HCT116 (cell line): ENCODE measurements at regions not wholly inside any gene's neighbourhood (a gene's known extent, or its start where the extent isn't known, plus 50 kb on each side); places are given as distances from the start of the nearest gene placed in this dataset.

Experiments
- ATAC-seq: fragments of 200-7000 bp; cut with Tn5 transposase; 2 replicates; pipeline ENCODE4 v1.9.1; 2020; ENCODE audit warnings: mild to moderate bottlenecking, moderate library complexity
- BruUV-seq: library from RNA; stranded (reverse); fragments of 400-500 nt; replicated peaks from 2 replicates; lab custom pipeline; 2021; lab: Mats Ljungman, UMichigan
- CTCF ChIA-PET: fragments of 300-600 bp; sonication (Branson Sonifier 250); formaldehyde crosslinking; loops from one replicate; lab custom pipeline; 2021; ENCODE audit warnings: antibody characterized with exemption; lab: Charles Lee
- POLR2A ChIA-PET: fragments of 300-600, 350-600 bp; sonication (Branson Sonifier 250); formaldehyde crosslinking; loops from one replicate; lab custom pipeline; 2021; ENCODE audit warnings: antibody characterized with exemption; lab: Charles Lee
- RAD21 ChIA-PET, 2 experiments: fragments of 300-600 bp; sonication (Branson Sonifier 250); formaldehyde crosslinking; loops; one replicate each; lab custom pipeline; 2023; ENCODE audit warnings: low total read pairs in 2 of 2; ENCODE audit not compliant: uncharacterized antibody in 2 of 2, unreplicated experiment in 2 of 2, low non-redundant PET in 1 of 2; lab: Charles Lee
- DNase-seq: peaks from one replicate; pipeline ENCODE4 v3.0.0-alpha.2; 2010; ENCODE audit warnings: low read depth, low spot score
- H2AFZ ChIP-seq: fragments of 200-600 bp; shearing (Covaris generic), sonication (generic); 2 replicates; pipeline ENCODE4 v1.6.1; 2017; ENCODE audit warnings: low read depth, mixed run types, mixed read lengths, antibody characterized with exemption, low read length; ENCODE audit not compliant: poor library complexity, severe bottlenecking
- H3K27ac ChIP-seq: 2 replicates; pipeline ENCODE4 v1.5.1; 2012; ENCODE audit warnings: low read depth, low read length
- H3K27me3 ChIP-seq: fragments of 200-600 bp; sonication (generic); 2 replicates; pipeline ENCODE4 v1.6.1; 2016; ENCODE audit warnings: mixed run types, low read length, mixed read lengths; ENCODE audit not compliant: insufficient read depth
- H3K36me3 ChIP-seq, 2 experiments: fragments of 200-500 bp in 1 of 2; fragments of 200-600 bp in 1 of 2; sonication (Bioruptor generic) in 1 of 2; sonication (generic) in 1 of 2; 2 replicates each; pipeline versions ENCODE4 v1.5.1 to v1.6.1; 2014 to 2016; ENCODE audit warnings: low read length in 2 of 2, inconsistent platforms in 1 of 2, mixed read lengths in 1 of 2, mixed run types in 1 of 2; ENCODE audit not compliant: insufficient read depth in 2 of 2, control insufficient read depth in 1 of 2
- H3K4me1 ChIP-seq, 2 experiments: fragments of 200-600 bp in 1 of 2; sonication (generic) in 1 of 2; 2 replicates each; pipeline versions ENCODE4 v1.5.1 to v1.6.1; 2012 to 2017; ENCODE audit warnings: low read length in 2 of 2, inconsistent platforms in 1 of 2, mild to moderate bottlenecking in 1 of 2, mixed read lengths in 1 of 2, mixed run types in 1 of 2, moderate library complexity in 1 of 2; ENCODE audit not compliant: insufficient read depth in 2 of 2, control insufficient read depth in 1 of 2
- H3K4me2 ChIP-seq: fragments of 200-600 bp; sonication (generic); 2 replicates; pipeline ENCODE4 v1.6.1; 2017; ENCODE audit warnings: mixed run types, low read length, mixed read lengths
- H3K4me3 ChIP-seq, 2 experiments: fragments of 200-600 bp in 1 of 2; sonication (generic) in 1 of 2; replicated peaks in 1 of 2; 2 replicates each; pipeline ENCODE4 v1.5.1; 2011 to 2016; ENCODE audit warnings: low read length in 2 of 2, control low read depth in 1 of 2, low read depth in 1 of 2, mild to moderate bottlenecking in 1 of 2, mixed read lengths in 1 of 2, mixed run types in 1 of 2
- H3K79me2 ChIP-seq: fragments of 200-600 bp; sonication (generic); 2 replicates; pipeline ENCODE4 v1.6.1; 2017; ENCODE audit warnings: mild to moderate bottlenecking, mixed run types, low read length, moderate library complexity, mixed read lengths; ENCODE audit not compliant: insufficient read depth
- H3K9ac ChIP-seq: fragments of 200-600 bp; sonication (generic); 2 replicates; pipeline ENCODE4 v1.6.1; 2016; ENCODE audit warnings: low read length, mixed read lengths
- H3K9me2 ChIP-seq: fragments of 200-600 bp; sonication (generic), shearing (Covaris generic); 2 replicates; pipeline ENCODE4 v1.6.1; 2017; ENCODE audit warnings: mixed run types, mild to moderate bottlenecking, moderate library complexity; ENCODE audit not compliant: insufficient read depth
- H3K9me3 ChIP-seq, 2 experiments: fragments of 200-500 bp in 1 of 2; fragments of 200-600 bp in 1 of 2; sonication (Bioruptor generic) in 1 of 2; sonication (generic) in 1 of 2; 2 replicates each; pipeline ENCODE4 v1.6.1; 2014 to 2017; ENCODE audit warnings: low read length in 2 of 2, mixed read lengths in 2 of 2, inconsistent platforms in 1 of 2, low read depth in 1 of 2, mild to moderate bottlenecking in 1 of 2, mixed run types in 1 of 2, moderate library complexity in 1 of 2; ENCODE audit not compliant: control insufficient read depth in 1 of 2, insufficient read depth in 1 of 2
- H4K20me1 ChIP-seq: fragments of 200-600 bp; sonication (generic), shearing (Covaris generic); 2 replicates; pipeline ENCODE4 v1.6.1; 2017; ENCODE audit warnings: mixed run types, mild to moderate bottlenecking, moderate library complexity; ENCODE audit not compliant: insufficient read depth
- ATF3 ChIP-seq: IDR thresholded peaks from 2 replicates; pipeline ENCODE4 v1.6.1; 2012
- CBX3 ChIP-seq: IDR thresholded peaks from 2 replicates; pipeline ENCODE4 v1.6.1; 2012; ENCODE audit warnings: low read depth
- CEBPB ChIP-seq: IDR thresholded peaks from 2 replicates; pipeline ENCODE4 v1.6.1; 2012; ENCODE audit warnings: low read depth
- CTCF ChIP-seq, 3 experiments: fragments of 200-600 bp in 1 of 3; sonication (generic) in 1 of 3; IDR thresholded peaks in 2 of 3; conservative IDR thresholded peaks in 1 of 3; 2 replicates each; pipeline ENCODE4 v1.5.1; 2012 to 2017; ENCODE audit warnings: low read depth in 2 of 3, low read length in 2 of 3, antibody characterized with exemption in 1 of 3, borderline replicate concordance in 1 of 3, control low read depth in 1 of 3, mild to moderate bottlenecking in 1 of 3, mixed read lengths in 1 of 3, mixed run types in 1 of 3, moderate library complexity in 1 of 3; ENCODE audit not compliant: insufficient read depth in 1 of 3
- EGR1 ChIP-seq: IDR thresholded peaks from 2 replicates; pipeline ENCODE4 v1.6.1; 2012; ENCODE audit warnings: low read depth
- ELF1 ChIP-seq: IDR thresholded peaks from 2 replicates; pipeline ENCODE4 v1.6.1; 2012; ENCODE audit warnings: low read depth, borderline replicate concordance
- EZH2 ChIP-seq: fragments of 200-600 bp; sonication (generic); IDR thresholded peaks from 2 replicates; pipeline ENCODE4 v1.6.1; 2017; ENCODE audit warnings: antibody characterized with exemption, mixed run types
- JUND ChIP-seq: IDR thresholded peaks from 2 replicates; pipeline ENCODE4 v1.6.1; 2012
- MAX ChIP-seq: IDR thresholded peaks from 2 replicates; pipeline ENCODE4 v1.6.1; 2012
- POLR2A ChIP-seq: IDR thresholded peaks from 2 replicates; pipeline ENCODE4 v1.7.0; 2011; ENCODE audit warnings: borderline replicate concordance; ENCODE audit not compliant: insufficient read depth, insufficient read length; ENCODE audit errors: extremely low read depth
- POLR2AphosphoS5 ChIP-seq: IDR thresholded peaks from 2 replicates; pipeline ENCODE4 v1.6.1; 2011; ENCODE audit warnings: mild to moderate bottlenecking, low read depth, low read length, moderate library complexity
- SIN3A ChIP-seq: IDR thresholded peaks from 2 replicates; pipeline ENCODE4 v1.6.1; 2012; ENCODE audit warnings: low read depth
- YY1 ChIP-seq: IDR thresholded peaks from 2 replicates; pipeline ENCODE4 v1.6.1; 2011; ENCODE audit warnings: low read length, low read depth, moderate library complexity, mild to moderate bottlenecking; ENCODE audit not compliant: insufficient replicate concordance; ENCODE audit errors: extremely low read depth
- ZBTB33 ChIP-seq: IDR thresholded peaks from 2 replicates; pipeline ENCODE4 v1.6.1; 2011; ENCODE audit warnings: mild to moderate bottlenecking, low read length, moderate library complexity; ENCODE audit not compliant: insufficient replicate concordance; ENCODE audit errors: extremely low read depth
- ZFX ChIP-seq: fragments of 450-650 bp; IDR thresholded peaks from 2 replicates; pipeline ENCODE4 v1.6.1; 2017
- intact Hi-C: fragments of 100-400 bp; cut with micrococcal nuclease; formaldehyde crosslinking; loops from 2 replicates; pipeline ENCODE4 v1.10.0; 2022

- Histone ChIP-seq H3K9ac (no peak overlapping the region), H4K20me1 (no peaks in the 10 kb centered on the region), H3K27ac (no peak overlapping the region), H3K4me1 (no peaks in the 10 kb centered on the region), H2AFZ (no peak overlapping the region), H3K79me2 (no peaks in the 10 kb centered on the region), H3K4me3 (no peak overlapping the region), H3K4me2 (no peak overlapping the region), H3K9me3 (no peaks in the 10 kb centered on the region), H3K27me3 (no peaks in the 10 kb centered on the region), H3K36me3 (no peaks in the 10 kb centered on the region), H3K9me2 (no peaks in the 10 kb centered on the region)
- intact Hi-C loops = loop anchor here (10.0 kb wide), 1 partner anchor 487 kb away; no protein-coding TSS in a partner anchor
- ChIA-PET RAD21 (no interaction called here), CTCF (no interaction called here), POLR2A (no interaction called here)
- TF ChIP-seq ZFX (no peak), SIN3A (no peak), ELF1 (no peak), CEBPB (no peak), ATF3 (no peak), EZH2 (no peak)
- BruUV-seq = no TSS peak
- no peak for ATAC-seq
- no peak for DNase-seq
Measured at GRCh38 chr11:92738276-92738675, 231.2 kb upstream of the MTNR1B start.

- H3K9me3 ChIP-seq = no peaks in the 10 kb centered on the region
- no peak overlapping the region for H3K27ac ChIP-seq
- no peak overlapping the region for H3K9ac ChIP-seq
- intact Hi-C loops = loop anchor here (10.0 kb wide), 1 partner anchor 486 kb away; no protein-coding TSS in a partner anchor
- no peak overlapping the region for H2AFZ ChIP-seq
- no peaks in the 10 kb centered on the region for H3K27me3 ChIP-seq
- RAD21 ChIA-PET = no interaction called here
- POLR2A ChIA-PET = no interaction called here
- H3K4me2 ChIP-seq = no peak overlapping the region
- H3K4me1 ChIP-seq = no peaks in the 10 kb centered on the region
- no peak for ATAC-seq
- no peaks in the 10 kb centered on the region for H4K20me1 ChIP-seq
- H3K9me2 ChIP-seq = no peaks in the 10 kb centered on the region
- H3K36me3 ChIP-seq = no peaks in the 10 kb centered on the region
- DNase-seq = no peak
- TF ChIP-seq CTCF (IDR thresholded peaks at IDR 0.05 in 2 of 3, conservative IDR thresholded peaks at IDR 0.05 in 1 of 3; ENCODE audit: borderline replicate concordance in 1 of 3, insufficient read depth in 1 of 3, low read depth in 2 of 3, low read length in 2 of 3) (no peak), ZFX (no peak), YY1 (no peak), MAX (no peak), POLR2A (no peak), CEBPB (no peak), SIN3A (no peak), EGR1 (no peak), POLR2AphosphoS5 (no peak), ATF3 (no peak), JUND (no peak), CBX3 (no peak), ZBTB33 (no peak)
- TF ChIP-seq, all 23 proteins: peak for 0
- CTCF ChIA-PET = no interaction called here
- Histone ChIP-seq H3K79me2 (no peaks in the 10 kb centered on the region), H3K4me3 (no peak overlapping the region)
- BruUV-seq = no TSS peak
Measured at GRCh38 chr11:92739041-92739440, 230.4 kb upstream of the MTNR1B start.
